SKM-1 treated with dmso at 0.1 percent for 144 hours (cell line): ENCODE measurements at regions not wholly inside any gene's neighbourhood (a gene's known extent, or its start where the extent isn't known, plus 50 kb on each side); places are given as distances from the start of the nearest gene placed in this dataset.

Source experiments
- DNase-seq: peaks from one replicate; lab custom pipeline; 2025; ENCODE audit not compliant: unreplicated experiment; lab: John Stamatoyannopoulos, UW

- no peak for DNase-seq
Observed at GRCh38 chr6:111957623-111958315, 84.5 kb upstream of the FYN start.

DNA sequence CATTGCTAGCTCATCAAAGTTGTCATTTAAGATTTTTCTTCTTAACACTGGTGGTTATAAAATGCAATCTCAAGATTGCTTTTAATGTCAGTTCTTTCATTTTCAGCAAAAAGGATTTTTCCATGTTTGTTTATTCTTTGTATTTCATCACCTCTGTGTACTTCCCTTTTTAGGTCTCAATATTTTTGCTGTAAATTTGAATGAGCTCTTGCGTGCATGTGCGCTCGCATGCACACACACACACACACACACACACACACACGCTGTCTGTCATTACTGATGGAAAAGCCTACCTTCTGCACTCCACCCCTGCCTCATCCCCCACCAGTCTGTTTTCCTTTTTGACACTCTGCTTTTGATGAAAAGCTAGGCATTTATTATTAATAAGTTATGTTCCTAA, 85.3 kb upstream of the FYN start:
- DNase-seq, result no peak

GRCh38 chr6:111959766-111960165, 86.5 kb upstream of the FYN start:
- no peak for DNase-seq

DNA sequence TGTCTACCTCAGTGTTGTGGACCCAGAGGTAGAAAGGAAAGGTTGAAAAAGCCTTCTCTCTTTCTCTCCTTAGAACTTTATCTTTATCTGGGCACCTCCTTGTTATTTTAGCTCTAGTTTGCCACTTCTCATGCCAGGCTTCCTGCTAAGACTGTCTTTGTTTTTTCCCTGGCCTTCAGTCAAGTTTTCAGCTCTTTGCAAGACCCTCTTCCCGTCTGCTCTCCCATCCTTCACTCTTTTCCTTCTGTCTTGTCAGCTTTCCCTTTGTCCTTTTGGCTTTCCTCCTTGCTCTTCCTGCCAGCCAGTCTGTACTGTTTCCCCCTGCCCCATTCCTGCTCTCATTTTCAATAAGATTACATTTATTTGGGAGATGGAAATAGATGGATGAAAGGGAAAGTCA, 86.8 kb upstream of the CCN6 start:
- no peak for DNase-seq

- DNase-seq, result peak; percentile 88
Observed at GRCh38 chr6:111970426-111970825, 83.5 kb upstream of the CCN6 start.

- DNase-seq, result no peak
Observed at GRCh38 chr6:111971181-111971841, 82.6 kb upstream of the CCN6 start.

DNA sequence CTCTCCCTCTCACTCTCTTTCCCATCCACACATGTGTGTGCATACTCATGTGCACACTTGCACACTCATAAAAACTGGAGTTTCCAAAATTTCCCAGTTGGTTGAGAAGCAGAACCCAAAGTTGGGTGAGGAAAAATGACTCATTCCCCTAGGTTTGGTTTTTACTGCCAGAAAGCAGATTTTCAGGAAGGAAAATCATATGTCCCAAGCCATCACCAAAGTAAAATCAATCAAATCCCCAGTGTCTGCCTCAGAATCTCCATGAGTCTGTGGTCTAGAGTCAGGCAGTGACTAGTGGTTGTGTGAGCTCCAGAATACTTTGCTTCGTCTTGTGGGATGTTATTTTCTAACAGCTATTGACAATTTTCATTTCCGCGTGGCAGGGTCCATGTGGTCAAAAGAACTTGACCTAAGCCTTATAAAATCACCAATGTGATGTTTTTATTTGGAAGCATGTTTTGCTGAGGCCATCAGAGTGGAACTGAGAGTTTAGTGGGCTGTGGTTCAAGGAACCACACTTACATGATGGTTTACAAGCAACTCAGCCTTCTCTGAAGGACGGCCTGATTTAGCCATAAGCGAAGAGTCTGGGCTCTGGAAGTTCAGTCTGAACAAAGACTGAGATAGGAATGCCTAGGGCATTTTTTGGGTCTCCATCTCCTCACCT, 81.9 kb upstream of the CCN6 start:
- no peak for DNase-seq

- no peak for DNase-seq
Observed at GRCh38 chr6:111972745-111973117, 81.2 kb upstream of the CCN6 start.

GRCh38 chr6:111973118-111973761, 80.7 kb upstream of the CCN6 start:
- peak; percentile 30 for DNase-seq

DNA sequence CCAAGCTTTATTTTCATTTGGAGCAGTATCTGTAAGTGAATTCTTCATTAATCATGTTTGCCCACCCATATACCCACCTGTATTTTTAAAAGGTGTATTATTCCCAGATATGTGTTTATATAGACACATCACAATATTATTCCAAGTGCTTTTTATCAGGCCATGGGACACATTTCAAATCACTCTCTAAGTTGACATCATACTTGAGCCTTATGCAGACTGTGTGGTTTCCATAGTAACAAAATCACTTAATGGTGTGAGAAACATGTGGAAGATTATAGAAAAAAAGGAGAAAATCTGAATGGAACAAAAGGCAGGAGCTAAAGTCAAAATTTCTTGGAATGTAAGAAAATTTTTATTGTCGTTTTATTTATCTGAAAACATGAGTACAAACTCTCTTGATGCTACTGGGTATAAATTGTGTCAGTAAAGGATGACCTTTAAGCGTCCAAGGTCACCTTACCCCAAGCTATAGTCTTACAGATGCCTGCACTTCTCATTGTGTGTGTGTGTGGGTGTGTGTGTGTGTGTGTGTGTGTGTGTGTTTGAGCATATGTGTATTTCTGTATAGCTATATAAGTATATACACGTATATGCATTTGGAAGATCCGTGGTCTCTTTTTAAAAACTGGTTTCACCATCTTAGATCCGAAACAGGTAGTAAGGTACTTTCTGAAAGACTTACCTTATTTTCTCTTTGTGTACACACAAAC, 79.8 kb upstream of the CCN6 start:
- no peak for DNase-seq

DNA sequence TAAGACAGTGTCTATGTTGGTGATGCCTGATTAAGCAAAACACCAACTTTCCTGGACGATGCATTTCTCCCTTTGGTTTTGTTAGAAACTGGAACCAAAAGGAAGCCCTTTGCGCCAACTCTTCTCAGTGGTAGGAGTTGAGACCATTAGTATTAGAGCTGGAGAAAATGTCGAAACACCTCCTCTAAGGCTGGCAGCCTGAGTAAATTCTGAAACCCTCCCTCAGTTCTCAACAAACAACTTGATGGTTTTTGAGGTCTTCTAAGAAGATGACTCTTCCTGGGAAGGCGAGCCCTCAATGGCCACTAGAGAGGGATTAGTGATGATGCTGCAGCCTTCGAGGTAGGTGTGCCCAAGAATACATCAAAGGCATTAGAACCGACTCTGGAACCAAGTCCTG, 78.4 kb upstream of the CCN6 start:
- DNase-seq, result no peak

GRCh38 chr6:111976139-111976538, 77.8 kb upstream of the CCN6 start:
- no peak for DNase-seq

DNA sequence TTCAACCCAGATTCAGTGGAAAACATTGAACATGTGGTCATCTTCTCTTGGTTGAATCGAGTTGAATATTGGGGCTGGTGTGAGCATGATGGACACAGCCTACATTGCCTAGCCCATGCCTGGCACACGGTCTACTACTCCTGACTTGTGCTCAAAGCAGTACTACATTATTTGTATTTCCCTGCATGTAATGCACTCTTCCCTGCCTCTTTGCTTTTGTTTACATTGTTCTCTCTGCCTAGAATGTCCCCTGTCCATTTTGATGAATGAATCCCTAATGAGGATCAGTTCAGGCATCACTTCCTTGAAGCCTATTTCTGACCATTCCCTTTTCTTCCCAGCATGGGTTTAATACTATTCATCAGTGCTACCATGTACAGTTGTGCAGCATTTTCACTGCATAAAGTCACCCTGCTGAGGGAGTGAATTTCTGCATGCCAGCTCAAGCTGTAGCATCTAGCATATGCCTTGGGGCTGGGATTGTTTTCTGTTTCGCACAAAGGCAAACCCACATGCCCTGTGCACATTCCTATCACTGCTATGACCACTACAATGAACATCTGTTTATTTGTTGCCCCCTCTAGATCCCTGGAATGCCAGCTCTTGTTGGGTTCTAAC, 75.3 kb upstream of the CCN6 start:
- no peak for DNase-seq

DNA sequence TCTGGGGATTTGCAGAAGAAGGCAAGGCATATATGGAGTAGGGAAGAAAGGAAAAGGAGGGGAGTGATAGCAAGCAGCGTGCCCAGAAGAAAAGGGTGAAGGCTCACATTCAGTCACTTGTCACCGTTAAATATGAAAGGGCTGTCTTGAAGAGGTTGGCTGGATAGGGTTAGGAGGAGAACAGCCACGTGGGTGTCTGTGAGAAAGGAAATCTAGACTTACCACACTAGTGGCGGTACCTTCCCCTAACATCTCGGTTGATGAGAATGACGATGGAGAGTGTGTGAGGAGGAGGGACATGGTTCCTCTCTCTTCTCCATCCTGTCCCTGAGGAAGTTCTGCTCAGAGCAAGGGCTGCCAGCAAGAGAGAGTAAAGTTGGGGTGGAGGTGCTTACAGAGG, 74.3 kb upstream of the CCN6 start:
- DNase-seq, result no peak

DNA sequence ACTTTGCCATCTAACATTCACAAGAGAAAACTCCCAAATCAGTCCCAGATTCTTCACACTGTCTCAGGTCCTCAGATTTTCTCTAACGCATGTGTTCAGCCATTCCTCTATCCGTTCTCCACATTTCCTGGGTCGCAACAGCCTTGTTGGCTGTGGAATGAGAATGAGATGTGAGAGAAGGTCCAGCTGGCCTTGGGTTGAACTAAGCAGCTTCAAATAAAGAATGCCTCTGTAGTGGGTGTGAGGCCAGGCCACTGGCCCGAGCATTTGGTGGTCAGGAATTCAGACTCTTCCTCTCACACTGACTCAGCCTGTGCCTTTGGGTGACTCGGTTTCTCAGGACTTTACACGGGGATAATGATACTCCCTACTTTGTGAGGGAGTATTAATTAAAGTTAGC, 73.8 kb upstream of the CCN6 start:
- no peak for DNase-seq

- DNase-seq, result no peak
Observed at GRCh38 chr6:111980971-111981840, 72.7 kb upstream of the CCN6 start.

DNA sequence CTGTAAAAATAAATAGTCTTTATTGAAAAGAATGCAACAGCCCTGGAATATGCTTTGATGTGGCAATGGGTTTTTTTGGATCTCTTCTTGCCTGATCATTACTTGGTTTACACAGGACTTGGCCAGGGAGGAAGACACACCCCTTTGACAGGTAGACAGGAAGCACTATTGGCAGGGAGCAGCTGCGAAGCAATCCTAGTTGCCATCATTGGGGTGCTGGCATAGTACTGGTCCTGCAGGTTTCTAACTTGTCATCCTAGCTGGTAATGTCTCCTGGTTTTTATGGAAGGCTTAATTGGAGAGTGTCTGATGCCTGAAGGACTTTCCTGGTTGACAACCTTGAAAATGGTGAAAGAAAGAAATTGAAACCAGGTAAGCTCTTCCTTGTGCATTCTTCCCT, 71.2 kb upstream of the CCN6 start:
- no peak for DNase-seq

DNA sequence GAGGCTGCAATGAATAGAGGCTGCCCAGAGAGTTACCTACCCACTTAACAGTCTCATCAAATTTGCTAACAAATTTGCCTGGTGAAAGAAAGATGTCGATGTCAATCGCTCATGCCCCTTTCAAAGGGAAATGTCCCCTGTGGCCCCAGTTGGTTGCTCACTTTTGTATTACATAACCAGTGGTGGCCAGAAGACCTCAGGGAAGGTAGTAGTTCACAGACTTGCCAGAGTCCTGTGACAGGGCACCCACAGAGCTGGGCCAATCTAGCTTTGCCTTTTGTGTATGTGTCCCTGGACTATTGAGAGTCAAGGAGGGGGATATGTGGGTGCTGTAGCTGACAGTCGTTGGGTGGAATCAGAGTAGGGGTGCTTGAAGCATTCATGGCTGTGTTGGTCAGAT, 70.7 kb upstream of the CCN6 start:
- no peak for DNase-seq

GRCh38 chr6:111984081-111984480, 69.8 kb upstream of the CCN6 start:
- no peak for DNase-seq
